Nephron (organoid): ENCODE measurements at regions not wholly inside any gene's neighbourhood (a gene's known extent, or its start where the extent isn't known, plus 50 kb on each side); places are given as distances from the start of the nearest gene placed in this dataset.

ENCODE experiments used
- H3K27ac Mint-ChIP-seq, 3 experiments: 2 replicates each; pipeline ENCODE4 v1.8.0; 2020; ENCODE audit warnings: mixed read lengths in 3 of 3, mild to moderate bottlenecking in 2 of 3, moderate library complexity in 1 of 3
- H3K27me3 Mint-ChIP-seq: 2 replicates; pipeline ENCODE4 v1.8.0; 2021; ENCODE audit warnings: low read depth, mild to moderate bottlenecking, moderate library complexity, mixed read lengths
- H3K36me3 Mint-ChIP-seq: 2 replicates; pipeline ENCODE4 v1.8.0; 2020; ENCODE audit warnings: low read depth, mixed read lengths
- H3K4me1 Mint-ChIP-seq: 2 replicates; pipeline ENCODE4 v1.8.0; 2020; ENCODE audit warnings: mixed read lengths
- H3K4me3 Mint-ChIP-seq, 3 experiments: 2 replicates each; pipeline ENCODE4 v1.8.0; 2020; ENCODE audit warnings: mild to moderate bottlenecking in 3 of 3, mixed read lengths in 3 of 3, moderate library complexity in 2 of 3
- H3K9me3 Mint-ChIP-seq: 2 replicates; pipeline ENCODE4 v1.8.0; 2020; ENCODE audit warnings: mixed read lengths
- CTCF ChIP-seq, 3 experiments: fragments of 200-600 bp; sonication (generic); IDR thresholded peaks; one replicate each; pipeline ENCODE4 v1.5.0; 2021; ENCODE audit warnings: antibody characterized with exemption in 3 of 3; ENCODE audit not compliant: unreplicated experiment in 3 of 3

GRCh38 chr2:228709788-228710371, 528.4 kb upstream of the SPHKAP start:
- peaks cover 6% of the 10 kb centered on the region for H3K4me1 Mint-ChIP-seq
- no peak overlapping the region for H3K27ac Mint-ChIP-seq
- H3K9me3 Mint-ChIP-seq = peaks cover 10% of the 10 kb centered on the region
- no peak for TF ChIP-seq CTCF (IDR thresholded peaks at IDR 0.05; ENCODE audit: unreplicated experiment in 3 of 3)
- H3K27me3 Mint-ChIP-seq = peaks cover 3% of the 10 kb centered on the region
- H3K4me3 Mint-ChIP-seq = no peak overlapping the region
- no peaks in the 10 kb centered on the region for H3K36me3 Mint-ChIP-seq

GRCh38 chr2:228707846-228708245, 526.4 kb upstream of the SPHKAP start:
- H3K9me3 Mint-ChIP-seq = no peaks in the 10 kb centered on the region
- no peaks in the 10 kb centered on the region for H3K36me3 Mint-ChIP-seq
- no peak for TF ChIP-seq CTCF (IDR thresholded peaks at IDR 0.05; ENCODE audit: unreplicated experiment in 3 of 3)
- no peak overlapping the region for H3K27ac Mint-ChIP-seq
- peaks cover 6% of the 10 kb centered on the region for H3K4me1 Mint-ChIP-seq
- peaks cover 3% of the 10 kb centered on the region for H3K27me3 Mint-ChIP-seq
- no peak overlapping the region for H3K4me3 Mint-ChIP-seq

GRCh38 chr2:228705318-228705717, 523.8 kb upstream of the SPHKAP start:
- no peak overlapping the region for H3K27ac Mint-ChIP-seq
- no peak overlapping the region for H3K4me3 Mint-ChIP-seq
- peaks cover 3% of the 10 kb centered on the region for H3K27me3 Mint-ChIP-seq
- H3K36me3 Mint-ChIP-seq = no peaks in the 10 kb centered on the region
- H3K9me3 Mint-ChIP-seq = no peaks in the 10 kb centered on the region
- no peak for TF ChIP-seq CTCF (IDR thresholded peaks at IDR 0.05; ENCODE audit: unreplicated experiment in 3 of 3)
- H3K4me1 Mint-ChIP-seq = peaks cover 12% of the 10 kb centered on the region

- Mint-ChIP-seq H3K4me3 (no peak overlapping the region), H3K27ac (no peak overlapping the region), H3K9me3 (peaks cover 2% of the 10 kb centered on the region), H3K4me1 (peaks cover 12% of the 10 kb centered on the region), H3K36me3 (no peaks in the 10 kb centered on the region), H3K27me3 (peaks cover 3% of the 10 kb centered on the region)
- no peak for TF ChIP-seq CTCF (IDR thresholded peaks at IDR 0.05; ENCODE audit: unreplicated experiment in 3 of 3)
Observed at GRCh38 chr2:228703152-228703551, 521.7 kb upstream of the SPHKAP start.

- Mint-ChIP-seq H3K9me3 (peaks cover 2% of the 10 kb centered on the region), H3K4me1 (peaks cover 12% of the 10 kb centered on the region), H3K27ac (peak overlapping the region; percentile 0 to 20 (median 1)), H3K27me3 (no peaks in the 10 kb centered on the region), H3K4me3 (no peak overlapping the region), H3K36me3 (no peaks in the 10 kb centered on the region)
- no peak for TF ChIP-seq CTCF (IDR thresholded peaks at IDR 0.05; ENCODE audit: unreplicated experiment in 3 of 3)
Observed at GRCh38 chr2:228701506-228701905, 520.0 kb upstream of the SPHKAP start.

- TF ChIP-seq CTCF (IDR thresholded peaks at IDR 0.05; ENCODE audit: unreplicated experiment in 3 of 3) = no peak
- Mint-ChIP-seq H3K4me1 (peaks cover 9% of the 10 kb centered on the region), H3K4me3 (no peak overlapping the region), H3K36me3 (no peaks in the 10 kb centered on the region), H3K27me3 (no peaks in the 10 kb centered on the region), H3K9me3 (peaks cover 2% of the 10 kb centered on the region), H3K27ac (no peak overlapping the region)
Observed at GRCh38 chr2:228700638-228701037, 519.2 kb upstream of the SPHKAP start.
